Stimulated activated CD8-positive, alpha-beta memory T cell treated with anti-CD3 and anti-CD28 coated beads, Interleukin-7, amount 100 ng/mL, for 1 hour (primary cell): ENCODE measurements at regions not wholly inside any gene's neighbourhood (a gene's known extent, or its start where the extent isn't known, plus 50 kb on each side); places are given as distances from the start of the nearest gene placed in this dataset.

Experiments used
- DNase-seq, 2 donors: peaks; one replicate each; pipeline ENCODE4 v3.0.0-alpha.2; 2020; ENCODE audit warnings: low read depth in 2 of 2

- no peak for DNase-seq
Observed at GRCh38 chr1:209328196-209328595, 255.3 kb upstream of the CAMK1G start.

DNA sequence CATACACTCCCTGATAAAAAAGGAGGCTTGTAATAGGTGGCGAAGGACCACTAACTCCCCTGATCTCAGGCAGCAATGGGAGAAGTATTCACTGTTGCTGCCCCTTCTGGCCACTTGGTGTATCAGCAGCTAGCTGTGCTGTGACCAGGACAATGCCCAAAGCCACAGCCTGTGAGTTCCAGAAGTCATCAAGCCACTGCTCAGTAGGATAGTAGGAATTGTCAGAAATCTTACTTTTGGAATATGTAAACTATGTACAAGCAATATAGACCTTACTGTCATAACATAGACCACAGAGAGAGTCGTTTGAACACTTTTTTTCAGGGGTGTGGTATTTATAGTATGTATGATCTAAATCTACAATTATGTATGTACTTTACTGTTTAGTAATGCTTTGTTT is 248.3 kb upstream of the CAMK1G start:
- DNase-seq: no peak

- no peak for DNase-seq
Observed at GRCh38 chr1:209341146-209341545, 242.4 kb upstream of the CAMK1G start.

DNA sequence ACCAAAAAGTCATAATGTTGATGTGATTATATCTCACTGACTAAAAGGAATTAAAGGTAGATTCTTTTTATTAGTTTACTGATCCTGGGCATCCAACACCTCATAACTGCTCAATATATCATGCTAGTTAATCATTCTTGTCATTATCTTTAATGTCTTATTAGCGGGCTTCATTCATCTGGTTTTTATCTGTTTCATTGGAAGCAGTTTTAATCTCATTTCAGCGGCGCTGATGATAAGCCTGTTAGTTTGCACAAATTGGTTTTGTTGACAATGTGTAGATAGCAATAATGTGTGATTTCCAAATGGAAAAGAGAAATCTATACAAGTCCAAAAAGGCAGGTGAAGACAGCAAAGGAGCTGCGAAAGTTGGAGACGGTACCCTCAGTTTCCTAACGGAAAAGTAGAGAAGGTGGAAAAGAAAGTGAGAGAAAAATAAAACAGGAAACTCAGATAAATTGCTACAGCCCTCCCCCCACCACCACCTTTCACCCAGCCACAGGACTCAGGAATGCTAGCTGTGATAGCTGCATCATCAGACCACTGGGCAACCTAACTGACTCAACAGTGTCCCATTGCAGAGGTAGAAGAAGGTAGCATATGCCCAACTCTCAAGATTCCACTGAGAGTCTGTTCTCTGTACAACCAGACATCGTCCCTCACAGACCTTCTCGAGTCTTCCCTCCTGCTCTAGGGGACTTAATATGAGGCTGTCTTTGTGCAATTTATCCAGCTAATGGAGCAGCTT is 241.7 kb upstream of the CAMK1G start:
- DNase-seq: no peak

DNA sequence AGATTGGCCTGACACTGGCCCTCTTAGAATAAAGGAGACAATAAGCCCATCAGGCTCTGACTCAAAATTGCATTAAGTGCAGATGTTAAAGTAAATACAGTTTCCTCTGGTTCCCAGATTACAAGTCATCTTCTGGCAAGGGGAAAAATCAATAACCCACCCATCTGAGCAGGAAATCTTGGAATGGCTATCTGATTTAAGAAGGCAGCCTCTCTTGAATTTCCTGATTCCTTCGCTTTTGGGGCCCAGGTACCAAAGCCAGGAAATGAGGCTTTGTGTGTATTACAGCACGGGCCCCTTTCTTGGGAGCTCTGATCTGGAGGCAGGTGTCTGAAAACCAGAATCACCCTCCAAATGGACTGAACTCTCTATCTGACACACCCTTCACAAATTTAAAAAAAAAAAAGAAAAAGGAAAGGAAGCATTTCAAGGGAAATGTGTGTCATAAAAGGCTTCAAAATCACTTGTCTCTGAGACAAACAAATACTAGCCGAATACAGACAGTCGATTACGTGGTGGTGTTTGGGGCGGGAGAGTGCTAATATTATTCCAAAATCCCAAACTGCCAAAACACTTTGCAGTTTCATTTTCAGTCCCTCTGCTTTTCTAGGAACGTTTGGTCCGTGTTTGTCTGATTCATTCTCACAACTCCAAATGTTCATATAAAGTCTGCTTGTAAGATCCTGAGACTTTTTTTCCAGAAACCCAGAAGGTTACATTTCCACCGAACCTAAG is 240.9 kb upstream of the CAMK1G start:
- DNase-seq: no peak

DNA sequence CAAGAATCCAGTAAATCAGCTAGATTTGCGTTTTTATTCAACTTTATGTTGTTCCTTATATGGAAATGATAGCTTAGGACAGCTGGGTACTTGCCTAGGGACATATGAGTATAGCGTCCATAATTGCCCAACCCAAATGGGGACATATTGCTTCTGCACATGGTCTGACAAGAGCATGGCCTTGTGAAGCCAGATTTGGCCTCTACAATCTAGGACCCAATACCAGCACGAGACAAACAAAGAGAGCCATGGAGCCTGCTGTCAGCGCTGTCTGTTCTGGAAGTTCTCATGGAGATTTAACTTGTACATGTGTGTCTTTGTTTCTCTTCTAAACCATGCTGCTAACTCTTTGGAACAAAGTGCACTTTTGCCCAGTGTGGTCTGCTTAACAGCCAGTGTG is 240.0 kb upstream of the CAMK1G start:
- no peak for DNase-seq

DNA sequence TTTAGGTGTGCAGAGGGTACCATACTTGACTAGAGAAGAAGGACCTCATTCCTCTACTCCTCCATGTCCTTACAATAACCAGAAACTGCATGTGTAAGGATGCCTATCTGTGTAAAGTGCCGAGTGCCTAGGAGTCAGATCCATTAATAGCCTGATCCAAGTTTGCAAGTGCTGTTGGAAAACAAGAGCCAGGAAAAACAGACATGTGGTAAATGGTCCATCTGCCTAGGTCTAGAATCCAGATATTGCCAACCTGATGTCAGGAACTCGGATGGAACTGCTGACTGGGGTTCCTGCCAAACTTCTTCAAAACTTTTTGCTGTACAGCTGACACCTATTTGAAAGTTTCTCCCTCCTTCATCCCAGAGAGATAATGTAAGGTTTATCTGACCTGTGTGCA is 239.4 kb upstream of the CAMK1G start:
- DNase-seq: no peak

GRCh38 chr1:209349363-209350308 is 233.9 kb upstream of the CAMK1G start:
- no peak for DNase-seq

- DNase-seq: no peak
Observed at GRCh38 chr1:209353053-209353452, 230.5 kb upstream of the CAMK1G start.

- DNase-seq: no peak
Observed at GRCh38 chr1:209354111-209354839, 229.2 kb upstream of the CAMK1G start.

DNA sequence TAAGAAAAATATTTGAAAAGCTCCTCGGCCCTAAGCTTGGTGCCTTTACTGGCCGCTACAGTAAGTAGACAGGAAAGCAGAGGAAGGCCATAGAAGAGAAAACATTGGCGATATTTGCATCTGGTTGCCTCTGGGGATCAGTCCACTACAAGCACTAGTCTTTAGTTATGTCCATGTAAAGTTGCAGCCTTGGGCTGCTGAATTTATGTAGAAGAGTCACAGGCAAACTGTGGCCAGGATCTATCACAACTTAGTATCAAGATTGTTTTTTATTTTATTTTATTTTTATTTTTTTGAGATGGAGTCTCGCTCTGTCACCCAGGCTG is 228.7 kb upstream of the CAMK1G start:
- no peak for DNase-seq

DNA sequence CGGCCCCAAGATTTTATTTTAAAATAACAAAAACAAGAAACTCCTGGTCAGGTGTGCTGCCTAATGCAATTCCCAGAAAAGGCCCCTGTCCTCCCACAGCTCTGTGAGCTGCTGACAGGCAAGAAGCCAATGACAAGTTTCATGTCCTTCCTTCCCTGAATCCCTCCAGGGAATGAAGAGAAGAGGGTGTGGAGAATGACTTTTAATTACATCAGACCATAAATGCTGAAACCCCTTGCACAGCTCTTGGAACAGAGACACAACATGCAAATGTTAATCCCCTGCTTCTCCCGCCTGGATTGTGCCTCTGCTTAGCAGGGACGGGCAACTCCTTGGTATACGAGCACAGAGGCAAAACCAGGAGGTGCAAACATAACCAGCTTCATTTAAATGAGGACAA is 228.1 kb upstream of the CAMK1G start:
- no peak for DNase-seq

DNA sequence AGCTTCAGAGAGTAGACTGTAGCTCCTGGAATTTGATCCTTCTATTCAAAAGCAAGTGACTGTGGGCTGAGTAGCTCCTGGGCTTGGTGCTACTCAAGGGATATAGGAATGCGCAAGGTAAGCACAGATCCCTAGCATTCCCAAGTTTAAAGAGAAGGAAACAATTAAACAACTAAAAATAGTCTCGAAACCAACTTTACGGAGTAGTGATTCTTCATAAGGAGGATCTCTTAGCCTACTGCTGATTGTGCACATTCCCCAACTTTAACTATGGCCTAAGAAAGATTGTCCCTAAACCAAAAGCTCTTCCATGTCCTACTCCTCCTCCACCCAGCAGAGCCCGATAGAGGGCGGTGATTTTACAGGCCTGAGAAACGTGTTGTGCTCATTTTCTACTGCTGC is 226.5 kb upstream of the CAMK1G start:
- DNase-seq: no peak

DNA sequence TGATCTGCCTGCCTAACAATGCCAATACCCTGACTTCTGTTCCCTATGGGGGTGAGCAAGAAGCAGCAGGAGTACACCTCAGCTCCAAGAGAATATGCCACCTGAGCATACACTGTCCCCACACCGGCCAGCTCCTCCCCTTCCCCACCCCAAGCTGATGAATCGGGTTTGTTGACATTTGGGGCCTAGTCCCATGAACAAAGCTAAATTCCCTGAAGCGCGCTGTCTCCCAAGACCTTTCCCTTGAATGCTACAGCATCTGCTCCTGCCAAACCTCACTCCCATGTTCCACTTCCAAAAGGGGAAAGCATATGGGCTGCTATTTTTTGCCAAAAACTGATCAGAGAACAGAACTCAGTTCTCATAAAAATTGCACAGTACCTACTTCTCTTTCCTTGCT is 220.4 kb upstream of the CAMK1G start:
- no peak for DNase-seq

GRCh38 chr1:209364716-209365115 is 218.8 kb upstream of the CAMK1G start:
- DNase-seq: no peak

GRCh38 chr1:209367061-209367772 is 216.3 kb upstream of the CAMK1G start:
- DNase-seq: no peak

- no peak for DNase-seq
Observed at GRCh38 chr1:209368864-209369598, 214.5 kb upstream of the CAMK1G start.

- no peak for DNase-seq
Observed at GRCh38 chr1:209370241-209370995, 213.1 kb upstream of the CAMK1G start.

GRCh38 chr1:209375097-209375496 is 208.4 kb upstream of the CAMK1G start:
- DNase-seq: no peak
